SH-SY5Y (cell line): ENCODE measurements at regions not wholly inside any gene's neighbourhood (a gene's known extent, or its start where the extent isn't known, plus 50 kb on each side); places are given as distances from the start of the nearest gene placed in this dataset.

ENCODE experiments used
- GATA2 ChIP-seq: IDR thresholded peaks from 2 replicates; pipeline ENCODE4 v1.6.1; 2011; ENCODE audit warnings: mild to moderate bottlenecking, low read depth, low read length
- GATA3 ChIP-seq: IDR thresholded peaks from 2 replicates; pipeline ENCODE4 v1.6.1; 2011; ENCODE audit warnings: low read depth, mild to moderate bottlenecking, low read length, moderate library complexity

DNA sequence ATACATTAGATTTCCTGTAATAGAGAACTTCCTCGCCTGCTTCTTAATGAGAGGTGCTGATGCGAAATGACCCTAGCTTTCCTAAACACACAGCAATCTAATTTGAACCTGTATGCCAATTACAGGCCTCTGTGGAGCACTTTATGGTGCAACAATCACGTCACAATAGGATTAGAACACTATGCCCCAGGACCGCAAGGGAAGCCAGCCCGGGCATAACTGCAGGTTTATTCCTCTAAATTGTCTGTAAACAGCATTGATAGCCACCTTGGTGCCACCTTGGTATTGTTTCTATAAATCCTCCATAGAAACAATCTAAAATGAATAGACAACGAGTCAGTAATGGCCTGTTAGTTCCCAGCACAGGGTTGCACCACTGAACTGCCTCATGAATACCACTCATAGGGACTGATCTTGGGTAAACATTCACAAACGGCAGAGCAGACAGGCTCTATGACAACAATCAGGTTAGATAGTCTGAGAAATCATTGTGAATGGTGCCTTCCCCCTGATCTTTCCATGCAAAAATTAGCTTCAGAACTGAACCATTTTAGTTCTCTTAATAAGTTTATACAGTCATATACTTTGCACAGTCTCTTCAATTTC lies 182.5 kb upstream of the OBI1 start:
- TF ChIP-seq GATA3, result no peak
- no peak for TF ChIP-seq GATA2

DNA sequence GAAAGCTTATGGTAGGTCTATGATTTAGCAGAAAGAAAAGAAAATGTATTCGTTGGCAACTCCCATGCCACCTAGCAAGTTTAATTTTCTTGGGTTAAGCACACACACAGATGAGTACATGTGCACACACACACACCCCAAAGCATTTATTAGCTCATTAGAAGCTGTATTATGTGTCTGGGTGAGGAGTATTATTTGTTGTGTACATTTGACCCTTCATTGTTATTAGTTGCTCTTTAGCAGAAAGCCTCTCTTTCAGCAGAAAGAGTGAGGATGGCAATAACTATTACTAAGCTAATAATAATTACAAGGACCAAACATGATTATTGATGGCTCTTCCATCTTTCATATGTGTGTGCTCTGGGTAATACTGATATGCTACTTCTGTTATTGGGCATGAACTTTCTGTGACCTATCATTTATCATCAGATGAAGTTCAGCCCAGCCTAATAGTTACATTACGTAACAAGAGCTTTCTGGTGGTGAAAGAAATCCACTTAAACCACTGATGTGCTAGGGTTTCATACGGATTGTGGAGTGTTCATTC lies 177.4 kb upstream of the OBI1 start:
- TF ChIP-seq GATA2, result no peak
- no peak for TF ChIP-seq GATA3

DNA sequence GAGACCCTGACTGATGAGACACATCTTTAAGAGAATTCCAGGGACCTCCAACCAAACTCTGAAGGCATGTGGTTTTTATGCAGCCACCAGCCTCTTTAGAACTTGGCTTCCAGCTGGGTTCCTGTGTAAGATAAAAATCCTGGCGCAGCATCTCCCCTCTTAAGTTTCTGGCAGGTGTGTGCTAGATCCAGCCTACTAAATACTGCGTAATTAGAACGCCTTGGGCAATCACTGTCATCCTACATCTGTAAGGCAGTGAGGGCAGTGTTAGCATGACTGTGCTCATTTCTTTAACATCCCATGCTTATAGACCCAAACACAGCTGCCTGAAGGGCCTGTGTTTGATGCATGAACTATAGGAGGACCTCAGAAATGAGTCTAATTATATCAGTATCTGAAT lies 173.5 kb upstream of the OBI1 start:
- TF ChIP-seq GATA2, result no peak
- no peak for TF ChIP-seq GATA3

DNA sequence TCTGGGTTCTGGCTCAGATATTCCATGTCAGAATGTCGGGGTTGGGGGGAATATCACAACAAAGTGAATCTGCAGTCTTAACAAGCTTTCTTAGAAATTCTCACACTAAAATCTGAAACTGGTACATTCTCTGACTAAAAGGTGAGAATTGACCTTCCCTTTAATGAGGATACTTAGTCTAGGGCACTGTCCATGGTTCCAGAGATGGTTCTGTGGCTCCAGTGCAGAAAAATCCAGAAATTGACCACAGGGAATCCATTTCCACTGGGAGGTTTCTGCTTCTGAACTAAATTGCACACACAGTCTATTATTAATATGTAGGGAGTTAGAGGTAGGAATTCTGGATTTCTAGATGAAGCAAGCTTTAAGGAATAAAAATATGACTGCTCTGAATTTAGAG lies 171.6 kb upstream of the OBI1 start:
- no peak for TF ChIP-seq GATA2
- no peak for TF ChIP-seq GATA3

DNA sequence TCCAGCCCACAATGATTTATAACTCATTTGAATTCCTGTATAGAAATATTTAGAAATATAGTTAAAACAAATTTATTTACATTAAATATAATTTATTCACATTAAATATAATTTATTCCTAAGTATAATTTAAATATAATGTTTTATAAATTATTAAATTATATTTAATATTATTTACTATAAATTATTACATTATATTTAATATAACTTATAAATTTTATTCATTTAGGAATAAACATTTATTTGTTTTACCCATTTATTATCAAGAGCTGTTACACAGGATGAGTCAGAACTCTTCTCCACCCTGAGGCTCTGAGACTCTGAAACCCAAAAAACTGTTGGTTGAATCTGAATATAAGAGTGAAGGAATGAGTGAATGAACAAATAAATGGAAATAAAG lies 170.9 kb upstream of the OBI1 start:
- TF ChIP-seq GATA3 (no peak), GATA2 (no peak)

DNA sequence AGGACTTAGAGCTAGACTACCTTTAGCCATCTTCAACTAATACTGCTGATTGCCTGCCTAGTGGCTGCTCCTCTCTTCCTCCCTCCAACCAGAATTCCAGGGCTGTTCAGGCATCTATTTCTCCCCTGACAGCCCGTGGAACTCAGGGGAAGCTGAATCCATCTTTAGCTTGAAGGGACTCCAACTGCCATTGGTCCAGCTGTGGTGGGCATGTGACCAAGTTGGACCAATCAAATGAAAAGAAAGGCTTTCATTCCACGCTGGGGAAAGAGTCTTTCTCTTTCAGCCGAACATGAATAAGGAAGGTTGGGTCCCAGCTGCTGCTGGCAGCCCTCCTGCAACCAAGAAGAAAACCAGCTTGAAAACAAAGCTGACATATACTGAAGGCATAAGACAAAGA lies 168.5 kb upstream of the OBI1 start:
- no peak for TF ChIP-seq GATA2
- TF ChIP-seq GATA3, result no peak

DNA sequence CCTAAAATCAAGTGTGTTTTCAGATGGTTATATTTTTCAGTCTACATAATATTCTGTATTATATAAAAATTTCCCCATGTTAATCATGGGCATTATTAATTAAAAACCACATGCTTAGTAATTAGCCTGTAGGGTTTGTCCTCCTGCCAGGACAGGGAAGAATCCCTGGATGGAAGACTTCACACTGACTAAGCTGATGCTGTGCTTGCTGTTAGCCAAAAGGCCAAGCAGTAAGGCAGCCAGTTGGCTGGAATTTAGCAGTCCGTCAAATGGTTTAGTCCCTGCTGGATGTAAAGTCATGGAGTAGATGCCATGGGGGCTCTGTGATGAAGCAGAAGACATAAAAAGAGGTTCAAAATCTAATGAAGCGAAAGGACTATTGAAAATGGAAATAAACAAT lies 168.0 kb upstream of the OBI1 start:
- TF ChIP-seq GATA2 (no peak), GATA3 (no peak)

DNA sequence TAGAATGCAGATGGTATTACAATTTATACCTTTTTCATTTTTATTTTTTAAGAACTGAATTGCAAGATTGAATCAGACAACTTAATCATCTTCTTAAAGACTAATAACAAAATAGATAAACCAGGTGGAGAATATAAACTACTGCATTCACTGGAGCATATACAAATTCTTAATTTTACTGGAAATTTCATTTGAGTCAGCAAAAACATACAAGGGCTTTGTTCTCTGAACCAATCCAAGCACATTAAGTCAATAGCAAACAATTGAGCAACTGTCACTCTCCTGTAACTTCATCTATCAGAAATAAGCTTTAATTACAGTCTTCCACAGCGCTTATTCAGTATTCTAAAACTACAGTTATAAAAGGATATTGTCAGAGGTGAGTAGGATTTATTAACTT lies 167.4 kb upstream of the OBI1 start:
- TF ChIP-seq GATA3, result no peak
- TF ChIP-seq GATA2, result no peak

DNA sequence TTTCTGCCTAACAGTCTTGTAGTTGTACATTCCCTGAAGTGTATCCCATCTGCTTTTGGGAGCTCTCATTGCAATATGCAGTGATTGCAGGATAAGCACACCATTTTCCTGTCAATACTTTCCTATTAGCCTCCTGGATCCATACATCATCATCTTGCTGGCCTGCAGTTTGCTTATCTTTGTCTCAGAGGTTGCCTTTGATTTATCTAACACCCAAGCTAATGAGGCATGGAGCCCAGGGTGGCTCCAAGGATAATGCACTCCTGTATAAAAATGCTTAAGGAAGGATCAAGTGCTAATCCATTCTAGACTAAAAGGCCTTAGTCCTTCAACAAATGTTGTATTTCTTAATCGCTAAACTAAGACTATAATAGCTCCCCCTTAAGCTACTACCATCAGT lies 161.6 kb upstream of the OBI1 start:
- no peak for TF ChIP-seq GATA3
- no peak for TF ChIP-seq GATA2

DNA sequence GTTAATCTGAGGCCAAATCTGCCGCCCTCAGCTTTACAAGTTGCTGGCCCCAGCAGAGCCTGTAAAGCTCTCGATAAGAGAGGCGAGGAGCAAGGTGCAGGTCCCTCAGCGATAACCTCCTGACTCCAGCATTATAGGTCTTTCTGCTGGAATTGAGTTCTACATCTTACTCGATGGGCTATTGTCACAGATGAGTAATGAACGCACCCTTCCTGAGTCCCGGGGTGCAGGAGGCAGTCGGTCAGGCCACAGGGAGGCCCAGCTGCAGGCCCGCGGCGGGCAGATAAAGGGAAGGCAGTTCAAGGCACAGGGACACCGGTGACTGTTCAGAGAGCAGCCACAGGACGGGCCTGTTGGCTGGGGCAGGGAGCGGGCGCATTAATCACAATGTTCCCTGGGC lies 157.6 kb upstream of the OBI1 start:
- no peak for TF ChIP-seq GATA3
- TF ChIP-seq GATA2, result no peak

DNA sequence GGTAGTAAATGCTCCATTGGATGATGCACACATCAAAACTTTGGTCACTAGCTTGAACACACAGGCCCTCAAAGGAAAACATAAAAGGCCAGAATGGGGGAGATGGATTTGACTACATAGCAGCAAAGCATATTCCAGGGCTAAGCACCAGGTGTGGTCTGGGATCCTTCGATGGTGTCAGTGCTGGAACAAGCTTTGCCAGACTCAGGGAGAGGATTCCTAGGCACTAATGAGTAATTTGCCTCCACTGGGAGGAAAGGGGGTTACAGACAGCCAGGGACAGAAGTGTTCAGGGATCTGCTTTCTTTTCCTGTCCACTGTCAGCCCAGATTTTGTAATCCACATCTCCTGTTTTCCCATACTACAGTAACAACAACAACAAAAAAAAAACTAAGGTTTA lies 157.2 kb upstream of the OBI1 start:
- TF ChIP-seq GATA3 (no peak), GATA2 (no peak)

DNA sequence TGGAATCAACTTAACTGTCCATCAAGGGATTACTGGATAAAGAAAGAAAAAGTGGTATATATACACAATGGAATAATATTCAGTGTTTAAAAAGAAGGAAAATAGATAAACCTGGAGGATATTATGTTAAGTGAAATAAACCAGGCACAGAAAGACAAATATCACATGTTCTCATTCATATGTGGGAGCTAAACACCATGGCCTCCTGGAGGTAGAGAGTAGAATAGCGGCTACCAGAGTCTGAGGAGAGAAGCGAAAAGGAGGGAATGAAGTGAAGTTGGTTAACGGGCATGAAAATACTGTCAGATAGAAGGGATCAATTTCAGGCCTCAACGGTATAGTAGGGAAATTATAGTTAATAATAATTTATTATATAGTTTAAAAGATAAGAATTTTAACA lies 147.5 kb upstream of the OBI1 start:
- TF ChIP-seq GATA3 (no peak), GATA2 (no peak)

DNA sequence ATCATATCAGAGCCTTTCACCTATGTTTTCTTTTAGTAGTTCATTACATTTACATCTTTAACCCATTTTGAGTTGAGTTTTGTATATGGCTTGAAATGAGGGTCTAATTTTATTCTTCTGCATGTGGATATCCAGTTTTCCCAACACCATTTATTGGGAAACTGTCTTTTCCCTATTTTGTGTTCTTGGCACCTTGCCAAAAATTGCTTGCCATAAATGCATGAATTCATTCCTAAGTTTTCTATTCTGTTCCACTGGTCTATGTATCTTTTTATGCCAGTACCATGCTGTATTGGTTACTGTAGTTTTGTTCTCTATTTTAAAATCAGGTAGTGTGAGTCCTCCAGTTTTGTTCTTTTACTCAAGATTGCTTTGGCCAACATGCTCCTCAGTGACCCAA lies 144.0 kb upstream of the OBI1 start:
- no peak for TF ChIP-seq GATA3
- TF ChIP-seq GATA2, result no peak

DNA sequence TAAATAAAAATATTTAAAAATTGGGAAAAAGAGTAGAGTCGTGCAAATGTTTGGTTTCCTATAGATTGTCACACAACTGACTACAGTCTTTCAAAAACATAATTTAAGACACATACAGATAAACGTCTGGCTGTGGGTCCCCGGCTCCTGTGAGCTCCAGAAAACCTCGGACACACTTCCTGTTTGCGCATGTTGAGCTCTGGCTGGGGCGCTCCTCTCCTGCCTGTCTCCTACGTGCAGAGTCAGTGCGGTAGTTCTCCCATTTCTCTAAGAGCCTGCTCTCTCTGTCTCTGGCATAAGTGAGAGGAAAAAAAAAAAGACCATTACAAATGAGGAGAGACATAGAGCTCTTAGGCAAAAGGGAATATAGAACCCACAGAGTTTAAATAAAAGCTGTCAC lies 128.2 kb upstream of the OBI1 start:
- TF ChIP-seq GATA3 (no peak), GATA2 (no peak)

DNA sequence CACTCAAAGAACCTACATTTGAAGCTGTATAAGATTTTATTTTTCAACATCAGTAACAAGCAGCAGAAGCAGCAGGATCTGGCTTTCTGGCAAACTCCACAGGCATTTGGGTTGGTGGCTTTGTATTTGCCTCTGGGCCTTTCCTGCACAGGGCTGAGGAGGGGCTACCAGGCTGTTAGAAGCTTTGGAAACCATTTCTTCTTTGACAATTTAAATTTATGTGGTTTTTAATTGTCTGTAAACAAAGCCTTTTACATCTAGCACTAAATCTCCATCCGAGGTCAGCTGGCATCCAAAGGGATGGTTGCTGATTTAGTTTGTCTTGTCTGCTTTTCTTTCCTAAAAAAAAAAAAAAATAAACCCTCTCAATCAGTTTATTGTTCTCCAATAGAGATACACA lies 127.5 kb upstream of the OBI1 start:
- no peak for TF ChIP-seq GATA3
- no peak for TF ChIP-seq GATA2

DNA sequence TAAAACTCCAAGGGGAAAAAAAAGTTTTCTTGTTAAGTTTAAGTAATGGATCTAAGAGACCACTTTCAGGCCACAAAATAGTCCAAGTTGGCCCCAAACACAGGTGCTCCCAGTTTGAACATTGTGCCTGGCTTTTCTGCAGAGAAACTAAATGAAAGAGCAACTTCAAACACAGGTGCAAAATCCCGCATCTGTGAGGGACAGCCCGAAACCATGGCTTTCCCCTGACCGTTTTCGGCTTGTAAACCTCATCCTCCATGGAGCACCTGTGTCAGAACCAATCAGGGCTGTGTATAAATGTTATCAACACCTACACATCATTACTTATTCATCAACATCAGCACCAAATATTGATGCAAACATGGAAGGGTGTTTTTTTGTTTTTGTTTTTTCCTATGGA lies 126.8 kb upstream of the OBI1 start:
- TF ChIP-seq GATA2 (no peak), GATA3 (no peak)
